ENCODE measurements at regions not wholly inside any gene's neighbourhood (a gene's known extent, or its start where the extent isn't known, plus 50 kb on each side); places are given as distances from the start of the nearest gene placed in this dataset.

GRCh38 chr1:60331647-60332046 lies 258.1 kb upstream of the C1orf87 start:
- Histone ChIP-seq H3K4me1 (ENCODE audit: insufficient read depth, insufficient read length) (no peaks in the 10 kb centered on the region), H3K9ac (ENCODE audit: insufficient read length, low read depth) (no peak overlapping the region), H3K27me3 (ENCODE audit: insufficient read depth, insufficient read length) (no peaks in the 10 kb centered on the region), H3K9me3 (ENCODE audit: insufficient read depth, low read length) (no peaks in the 10 kb centered on the region), H3K36me3 (ENCODE audit: insufficient read depth, insufficient read length, low read length) (no peaks in the 10 kb centered on the region), H3K4me3 (ENCODE audit: insufficient read length, low read depth) (no peak overlapping the region)
- TF ChIP-seq YY1 (IDR thresholded peaks at IDR 0.05; ENCODE audit: insufficient read depth, insufficient read length) (no peak), SUZ12 (IDR thresholded peaks at IDR 0.05; ENCODE audit: extremely low read depth, insufficient read depth, insufficient read length) (no peak), ZNF274 (IDR thresholded peaks at IDR 0.05; ENCODE audit: low read depth, low read length) (no peak)
- DNase-seq (ENCODE audit: low read depth, low spot score), result no peak

- H3K27me3 ChIP-seq (ENCODE audit: insufficient read depth, insufficient read length), result no peaks in the 10 kb centered on the region
- no peak for DNase-seq (ENCODE audit: low read depth, low spot score)
- no peaks in the 10 kb centered on the region for H3K9me3 ChIP-seq (ENCODE audit: insufficient read depth, low read length)
- H3K36me3 ChIP-seq (ENCODE audit: insufficient read depth, insufficient read length, low read length), result no peaks in the 10 kb centered on the region
- no peaks in the 10 kb centered on the region for H3K4me1 ChIP-seq (ENCODE audit: insufficient read depth, insufficient read length)
- TF ChIP-seq ZNF274 (IDR thresholded peaks at IDR 0.05; ENCODE audit: low read depth, low read length) (no peak), YY1 (IDR thresholded peaks at IDR 0.05; ENCODE audit: insufficient read depth, insufficient read length) (no peak), SUZ12 (IDR thresholded peaks at IDR 0.05; ENCODE audit: extremely low read depth, insufficient read depth, insufficient read length) (no peak)
- no peak overlapping the region for H3K4me3 ChIP-seq (ENCODE audit: insufficient read length, low read depth)
- no peak overlapping the region for H3K9ac ChIP-seq (ENCODE audit: insufficient read length, low read depth)
Observed at GRCh38 chr1:60329651-60330050, 256.1 kb upstream of the C1orf87 start.

- no peaks in the 10 kb centered on the region for H3K27me3 ChIP-seq (ENCODE audit: insufficient read depth, insufficient read length)
- TF ChIP-seq ZNF274 (IDR thresholded peaks at IDR 0.05; ENCODE audit: low read depth, low read length) (no peak), YY1 (IDR thresholded peaks at IDR 0.05; ENCODE audit: insufficient read depth, insufficient read length) (no peak), SUZ12 (IDR thresholded peaks at IDR 0.05; ENCODE audit: extremely low read depth, insufficient read depth, insufficient read length) (no peak)
- H3K4me1 ChIP-seq (ENCODE audit: insufficient read depth, insufficient read length), result no peaks in the 10 kb centered on the region
- no peak overlapping the region for H3K4me3 ChIP-seq (ENCODE audit: insufficient read length, low read depth)
- H3K9ac ChIP-seq (ENCODE audit: insufficient read length, low read depth), result no peak overlapping the region
- no peak for DNase-seq (ENCODE audit: low read depth, low spot score)
- no peaks in the 10 kb centered on the region for H3K36me3 ChIP-seq (ENCODE audit: insufficient read depth, insufficient read length, low read length)
- no peaks in the 10 kb centered on the region for H3K9me3 ChIP-seq (ENCODE audit: insufficient read depth, low read length)
Observed at GRCh38 chr1:60311838-60312237, 238.3 kb upstream of the C1orf87 start.

- no peaks in the 10 kb centered on the region for H3K36me3 ChIP-seq (ENCODE audit: insufficient read depth, insufficient read length, low read length)
- no peak for DNase-seq (ENCODE audit: low read depth, low spot score)
- H3K9me3 ChIP-seq (ENCODE audit: insufficient read depth, low read length), result peaks cover 6% of the 10 kb centered on the region; the same call in 1 of the 2 replicates
- H3K4me3 ChIP-seq (ENCODE audit: insufficient read length, low read depth), result no peak overlapping the region
- H3K27me3 ChIP-seq (ENCODE audit: insufficient read depth, insufficient read length), result no peaks in the 10 kb centered on the region
- no peaks in the 10 kb centered on the region for H3K4me1 ChIP-seq (ENCODE audit: insufficient read depth, insufficient read length)
- H3K9ac ChIP-seq (ENCODE audit: insufficient read length, low read depth), result no peak overlapping the region
- TF ChIP-seq SUZ12 (IDR thresholded peaks at IDR 0.05; ENCODE audit: extremely low read depth, insufficient read depth, insufficient read length), result no peak
- no peak for TF ChIP-seq ZNF274 (IDR thresholded peaks at IDR 0.05; ENCODE audit: low read depth, low read length)
- no peak for TF ChIP-seq YY1 (IDR thresholded peaks at IDR 0.05; ENCODE audit: insufficient read depth, insufficient read length)
Observed at GRCh38 chr1:60299581-60299980, 226.0 kb upstream of the C1orf87 start.

GRCh38 chr1:60298290-60298689 lies 224.7 kb upstream of the C1orf87 start:
- no peak for DNase-seq (ENCODE audit: low read depth, low spot score)
- TF ChIP-seq YY1 (IDR thresholded peaks at IDR 0.05; ENCODE audit: insufficient read depth, insufficient read length), result no peak
- TF ChIP-seq SUZ12 (IDR thresholded peaks at IDR 0.05; ENCODE audit: extremely low read depth, insufficient read depth, insufficient read length), result no peak
- no peak for TF ChIP-seq ZNF274 (IDR thresholded peaks at IDR 0.05; ENCODE audit: low read depth, low read length)
- H3K9ac ChIP-seq (ENCODE audit: insufficient read length, low read depth), result no peak overlapping the region
- peaks cover 6% of the 10 kb centered on the region; the same call in 1 of the 2 replicates for H3K9me3 ChIP-seq (ENCODE audit: insufficient read depth, low read length)
- no peak overlapping the region for H3K4me3 ChIP-seq (ENCODE audit: insufficient read length, low read depth)
- H3K36me3 ChIP-seq (ENCODE audit: insufficient read depth, insufficient read length, low read length), result no peaks in the 10 kb centered on the region
- no peaks in the 10 kb centered on the region for H3K27me3 ChIP-seq (ENCODE audit: insufficient read depth, insufficient read length)
- no peaks in the 10 kb centered on the region for H3K4me1 ChIP-seq (ENCODE audit: insufficient read depth, insufficient read length)

- TF ChIP-seq SUZ12 (IDR thresholded peaks at IDR 0.05; ENCODE audit: extremely low read depth, insufficient read depth, insufficient read length) (no peak), YY1 (IDR thresholded peaks at IDR 0.05; ENCODE audit: insufficient read depth, insufficient read length) (no peak), ZNF274 (IDR thresholded peaks at IDR 0.05; ENCODE audit: low read depth, low read length) (no peak)
- H3K27me3 ChIP-seq (ENCODE audit: insufficient read depth, insufficient read length), result no peaks in the 10 kb centered on the region
- H3K36me3 ChIP-seq (ENCODE audit: insufficient read depth, insufficient read length, low read length), result no peaks in the 10 kb centered on the region
- H3K4me1 ChIP-seq (ENCODE audit: insufficient read depth, insufficient read length), result no peaks in the 10 kb centered on the region
- H3K4me3 ChIP-seq (ENCODE audit: insufficient read length, low read depth), result no peak overlapping the region
- no peak for DNase-seq (ENCODE audit: low read depth, low spot score)
- no peak overlapping the region for H3K9ac ChIP-seq (ENCODE audit: insufficient read length, low read depth)
- no peaks in the 10 kb centered on the region for H3K9me3 ChIP-seq (ENCODE audit: insufficient read depth, low read length)
Observed at GRCh38 chr1:60296794-60297193, 223.2 kb upstream of the C1orf87 start.

- Histone ChIP-seq H3K27me3 (ENCODE audit: insufficient read depth, insufficient read length) (no peaks in the 10 kb centered on the region), H3K4me3 (ENCODE audit: insufficient read length, low read depth) (no peak overlapping the region), H3K36me3 (ENCODE audit: insufficient read depth, insufficient read length, low read length) (no peaks in the 10 kb centered on the region), H3K4me1 (ENCODE audit: insufficient read depth, insufficient read length) (no peaks in the 10 kb centered on the region), H3K9me3 (ENCODE audit: insufficient read depth, low read length) (no peaks in the 10 kb centered on the region), H3K9ac (ENCODE audit: insufficient read length, low read depth) (no peak overlapping the region)
- DNase-seq (ENCODE audit: low read depth, low spot score), result no peak
- no peak for TF ChIP-seq SUZ12 (IDR thresholded peaks at IDR 0.05; ENCODE audit: extremely low read depth, insufficient read depth, insufficient read length)
Observed at GRCh38 chr1:60292140-60292539, 218.6 kb upstream of the C1orf87 start.

- no peak overlapping the region for H3K9ac ChIP-seq (ENCODE audit: insufficient read length, low read depth)
- H3K4me3 ChIP-seq (ENCODE audit: insufficient read length, low read depth), result no peak overlapping the region
- TF ChIP-seq ZNF274 (IDR thresholded peaks at IDR 0.05; ENCODE audit: low read depth, low read length) (no peak), SUZ12 (IDR thresholded peaks at IDR 0.05; ENCODE audit: extremely low read depth, insufficient read depth, insufficient read length) (no peak), YY1 (IDR thresholded peaks at IDR 0.05; ENCODE audit: insufficient read depth, insufficient read length) (no peak)
- no peaks in the 10 kb centered on the region for H3K27me3 ChIP-seq (ENCODE audit: insufficient read depth, insufficient read length)
- DNase-seq (ENCODE audit: low read depth, low spot score), result no peak
- H3K9me3 ChIP-seq (ENCODE audit: insufficient read depth, low read length), result no peaks in the 10 kb centered on the region
- H3K36me3 ChIP-seq (ENCODE audit: insufficient read depth, insufficient read length, low read length), result no peaks in the 10 kb centered on the region
- no peaks in the 10 kb centered on the region for H3K4me1 ChIP-seq (ENCODE audit: insufficient read depth, insufficient read length)
Observed at GRCh38 chr1:60290393-60290792, 216.8 kb upstream of the C1orf87 start.
